HG03045 (cell line): ENCODE measurements at regions not wholly inside any gene's neighbourhood (a gene's known extent, or its start where the extent isn't known, plus 50 kb on each side); places are given as distances from the start of the nearest gene placed in this dataset.

Experiments
- ATAC-seq: cut with Tn5 transposase; IDR thresholded peaks from one replicate; pipeline ENCODE4 v1.9.1; 2021; ENCODE audit warnings: mild to moderate bottlenecking, moderate library complexity; ENCODE audit not compliant: unreplicated experiment

GRCh38 chr6:113796038-113796437, 61.1 kb upstream of the MARCKS start:
- no peak for ATAC-seq

- ATAC-seq, result no peak
These were observed 54.4 kb upstream of the MARCKS start for GRCh38 chr6:113802779-113803178.

- peak; percentile 90 for ATAC-seq
These were observed 51.9 kb upstream of the MARCKS start for GRCh38 chr6:113805173-113805790.

- ATAC-seq, result no peak
These were observed 51.2 kb upstream of the MARCKS start for GRCh38 chr6:113805811-113806495.
